GM23338 (cell line): ENCODE measurements at regions not wholly inside any gene's neighbourhood (a gene's known extent, or its start where the extent isn't known, plus 50 kb on each side); places are given as distances from the start of the nearest gene placed in this dataset.

Source experiments
- ATAC-seq: fragments of 200-7000 bp; cut with Tn5 transposase; 3 replicates; pipeline ENCODE4 v1.9.1; 2020
- DNase-seq: peaks from one replicate; pipeline ENCODE4 v3.0.0-alpha.2; 2015; ENCODE audit warnings: low spot score
- H2AFZ ChIP-seq: fragments of 200-600 bp; sonication (generic); 2 replicates; pipeline ENCODE4 v1.8.0; 2016; ENCODE audit warnings: antibody characterized with exemption, mild to moderate bottlenecking, moderate library complexity
- H3F3A ChIP-seq: fragments of 200-600 bp; sonication (generic); replicated peaks from 2 replicates; pipeline ENCODE4 v1.8.0; 2017; ENCODE audit warnings: antibody characterized with exemption, mixed run types, low read depth
- H3K27ac ChIP-seq: fragments of 200-600 bp; sonication (generic); 2 replicates; pipeline ENCODE4 v1.6.1; 2016; ENCODE audit warnings: low read depth
- H3K27me3 ChIP-seq: fragments of 200-600 bp; sonication (generic); 2 replicates; pipeline ENCODE4 v1.8.0; 2016; ENCODE audit warnings: mild to moderate bottlenecking, mixed run types, moderate library complexity; ENCODE audit not compliant: insufficient read depth
- H3K36me3 ChIP-seq: fragments of 200-600 bp; sonication (generic); 2 replicates; pipeline ENCODE4 v1.8.0; 2016; ENCODE audit warnings: mild to moderate bottlenecking; ENCODE audit not compliant: insufficient read depth
- H3K4me1 ChIP-seq: fragments of 200-600 bp; sonication (generic); 2 replicates; pipeline ENCODE4 v1.8.0; 2016; ENCODE audit warnings: mild to moderate bottlenecking, moderate library complexity; ENCODE audit not compliant: insufficient read depth
- H3K4me2 ChIP-seq: fragments of 200-600 bp; sonication (generic); 2 replicates; pipeline ENCODE4 v1.7.1; 2017; ENCODE audit warnings: mixed run types
- H3K4me3 ChIP-seq: fragments of 200-600 bp; sonication (generic); 2 replicates; pipeline ENCODE4 v1.6.1; 2016; ENCODE audit warnings: mixed run types
- H3K79me2 ChIP-seq: fragments of 200-600 bp; sonication (generic); replicated peaks from 2 replicates; pipeline ENCODE4 v1.8.0; 2017; ENCODE audit warnings: mild to moderate bottlenecking; ENCODE audit not compliant: insufficient read depth
- H3K9me2 ChIP-seq: fragments of 200-600 bp; sonication (generic); 2 replicates; pipeline ENCODE4 v1.8.0; 2017; ENCODE audit not compliant: insufficient read depth
- H4K20me1 ChIP-seq: fragments of 200-600 bp; sonication (generic); replicated peaks from 2 replicates; pipeline ENCODE4 v1.8.0; 2017; ENCODE audit warnings: mild to moderate bottlenecking; ENCODE audit not compliant: insufficient read depth
- H3K27ac Mint-ChIP-seq: 2 replicates; pipeline ENCODE4 v1.8.0; 2020; ENCODE audit warnings: inconsistent platforms, mild to moderate bottlenecking, moderate library complexity, mixed read lengths
- H3K27me3 Mint-ChIP-seq: 3 replicates; pipeline ENCODE4 v1.8.0; 2022; ENCODE audit warnings: low read depth, mild to moderate bottlenecking, moderate library complexity, mixed read lengths, inconsistent platforms; ENCODE audit not compliant: insufficient read depth, poor library complexity
- H3K36me3 Mint-ChIP-seq: 3 replicates; pipeline ENCODE4 v1.8.0; 2021; ENCODE audit warnings: low read depth, mild to moderate bottlenecking, inconsistent platforms, moderate library complexity, mixed read lengths
- H3K4me1 Mint-ChIP-seq: 3 replicates; pipeline ENCODE4 v1.8.0; 2020; ENCODE audit warnings: mild to moderate bottlenecking, inconsistent platforms, mixed read lengths
- H3K4me3 Mint-ChIP-seq: 3 replicates; pipeline ENCODE4 v1.8.0; 2021; ENCODE audit warnings: moderate library complexity, mild to moderate bottlenecking, inconsistent platforms, mixed read lengths
- H3K9me3 Mint-ChIP-seq: 3 replicates; pipeline ENCODE4 v1.8.0; 2020; ENCODE audit warnings: moderate library complexity, mild to moderate bottlenecking, inconsistent platforms, mixed read lengths
- CREB1 ChIP-seq: fragments of 250-450 bp; sonication (Bioruptor Pico); IDR thresholded peaks from 2 replicates; pipeline ENCODE4 v1.5.0; 2020; ENCODE audit warnings: low read depth, mild to moderate bottlenecking, moderate library complexity
- EZH2phosphoT487 ChIP-seq: fragments of 200-600 bp; sonication (generic); IDR thresholded peaks from one replicate; pipeline ENCODE4 v1.8.1; 2018; ENCODE audit warnings: antibody characterized with exemption; ENCODE audit not compliant: unreplicated experiment
- JUNB ChIP-seq: IDR thresholded peaks from one replicate; pipeline ENCODE4 v1.6.1; 2016; ENCODE audit warnings: antibody characterized with exemption; ENCODE audit not compliant: unreplicated experiment
- POLR2AphosphoS5 ChIP-seq: IDR thresholded peaks from 2 replicates; pipeline ENCODE4 v1.6.1; 2016; ENCODE audit warnings: antibody characterized with exemption, low read depth
- STAT1 ChIP-seq: IDR thresholded peaks from one replicate; pipeline ENCODE4 v1.6.1; 2016; ENCODE audit warnings: antibody characterized with exemption; ENCODE audit not compliant: unreplicated experiment
- ZNF114 ChIP-seq: fragments of 250-450 bp; sonication (Bioruptor Pico); IDR thresholded peaks from 2 replicates; pipeline ENCODE4 v1.5.0; 2020; ENCODE audit warnings: mild to moderate bottlenecking, moderate library complexity
- ZNF331 ChIP-seq: fragments of 250-450 bp; sonication (Bioruptor Pico); IDR thresholded peaks from 2 replicates; pipeline ENCODE4 v1.5.0; 2020; ENCODE audit warnings: low read depth, mild to moderate bottlenecking, moderate library complexity
- TF ChIP-seq, protein P1 (sequence below): IDR thresholded peaks from one replicate; pipeline ENCODE4 v1.6.1; 2018; ENCODE audit warnings: antibody characterized with exemption; ENCODE audit not compliant: unreplicated experiment
- TF ChIP-seq, protein P2 (sequence below): fragments of 250-450 bp; sonication (Bioruptor Pico); IDR thresholded peaks from 2 replicates; pipeline ENCODE4 v1.5.0; 2020; ENCODE audit warnings: mild to moderate bottlenecking, moderate library complexity
- TF ChIP-seq, protein P3 (sequence below): IDR thresholded peaks from 2 replicates; pipeline ENCODE4 v1.6.1; 2016; ENCODE audit warnings: antibody characterized with exemption

DNA sequence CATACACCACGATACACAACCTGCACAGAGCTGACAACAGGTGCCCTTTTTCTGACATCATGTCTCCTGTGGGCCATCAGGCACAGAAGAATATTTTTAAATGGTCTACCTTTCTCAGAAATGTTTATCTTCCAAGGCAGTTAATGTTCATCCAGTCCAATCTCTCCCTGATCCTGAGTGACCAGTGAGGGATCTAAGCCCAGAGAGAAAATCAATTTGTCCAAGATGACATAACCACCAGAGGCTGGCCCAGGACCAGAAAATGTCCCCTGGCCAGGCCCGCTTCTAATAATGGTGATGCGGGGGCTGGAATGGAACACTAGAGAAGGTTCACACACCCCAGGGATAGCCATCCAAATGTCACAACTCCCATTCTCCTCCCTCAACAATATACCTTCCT, 357.9 kb upstream of the KIF2A start:
- DNase-seq (no peak), ATAC-seq (no peak)
- no peaks in the 10 kb centered on the region for H4K20me1 ChIP-seq
- no peaks in the 10 kb centered on the region for H3K4me1 ChIP-seq
- Mint-ChIP-seq H3K4me3 (no peak overlapping the region), H3K36me3 (no peaks in the 10 kb centered on the region), H3K4me1 (peaks cover 3% of the 10 kb centered on the region), H3K9me3 (no peaks in the 10 kb centered on the region), H3K27ac (no peak overlapping the region), H3K27me3 (no peaks in the 10 kb centered on the region)
- TF ChIP-seq, protein P1, sequence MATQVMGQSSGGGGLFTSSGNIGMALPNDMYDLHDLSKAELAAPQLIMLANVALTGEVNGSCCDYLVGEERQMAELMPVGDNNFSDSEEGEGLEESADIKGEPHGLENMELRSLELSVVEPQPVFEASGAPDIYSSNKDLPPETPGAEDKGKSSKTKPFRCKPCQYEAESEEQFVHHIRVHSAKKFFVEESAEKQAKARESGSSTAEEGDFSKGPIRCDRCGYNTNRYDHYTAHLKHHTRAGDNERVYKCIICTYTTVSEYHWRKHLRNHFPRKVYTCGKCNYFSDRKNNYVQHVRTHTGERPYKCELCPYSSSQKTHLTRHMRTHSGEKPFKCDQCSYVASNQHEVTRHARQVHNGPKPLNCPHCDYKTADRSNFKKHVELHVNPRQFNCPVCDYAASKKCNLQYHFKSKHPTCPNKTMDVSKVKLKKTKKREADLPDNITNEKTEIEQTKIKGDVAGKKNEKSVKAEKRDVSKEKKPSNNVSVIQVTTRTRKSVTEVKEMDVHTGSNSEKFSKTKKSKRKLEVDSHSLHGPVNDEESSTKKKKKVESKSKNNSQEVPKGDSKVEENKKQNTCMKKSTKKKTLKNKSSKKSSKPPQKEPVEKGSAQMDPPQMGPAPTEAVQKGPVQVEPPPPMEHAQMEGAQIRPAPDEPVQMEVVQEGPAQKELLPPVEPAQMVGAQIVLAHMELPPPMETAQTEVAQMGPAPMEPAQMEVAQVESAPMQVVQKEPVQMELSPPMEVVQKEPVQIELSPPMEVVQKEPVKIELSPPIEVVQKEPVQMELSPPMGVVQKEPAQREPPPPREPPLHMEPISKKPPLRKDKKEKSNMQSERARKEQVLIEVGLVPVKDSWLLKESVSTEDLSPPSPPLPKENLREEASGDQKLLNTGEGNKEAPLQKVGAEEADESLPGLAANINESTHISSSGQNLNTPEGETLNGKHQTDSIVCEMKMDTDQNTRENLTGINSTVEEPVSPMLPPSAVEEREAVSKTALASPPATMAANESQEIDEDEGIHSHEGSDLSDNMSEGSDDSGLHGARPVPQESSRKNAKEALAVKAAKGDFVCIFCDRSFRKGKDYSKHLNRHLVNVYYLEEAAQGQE = no peak
- TF ChIP-seq, protein P2, sequence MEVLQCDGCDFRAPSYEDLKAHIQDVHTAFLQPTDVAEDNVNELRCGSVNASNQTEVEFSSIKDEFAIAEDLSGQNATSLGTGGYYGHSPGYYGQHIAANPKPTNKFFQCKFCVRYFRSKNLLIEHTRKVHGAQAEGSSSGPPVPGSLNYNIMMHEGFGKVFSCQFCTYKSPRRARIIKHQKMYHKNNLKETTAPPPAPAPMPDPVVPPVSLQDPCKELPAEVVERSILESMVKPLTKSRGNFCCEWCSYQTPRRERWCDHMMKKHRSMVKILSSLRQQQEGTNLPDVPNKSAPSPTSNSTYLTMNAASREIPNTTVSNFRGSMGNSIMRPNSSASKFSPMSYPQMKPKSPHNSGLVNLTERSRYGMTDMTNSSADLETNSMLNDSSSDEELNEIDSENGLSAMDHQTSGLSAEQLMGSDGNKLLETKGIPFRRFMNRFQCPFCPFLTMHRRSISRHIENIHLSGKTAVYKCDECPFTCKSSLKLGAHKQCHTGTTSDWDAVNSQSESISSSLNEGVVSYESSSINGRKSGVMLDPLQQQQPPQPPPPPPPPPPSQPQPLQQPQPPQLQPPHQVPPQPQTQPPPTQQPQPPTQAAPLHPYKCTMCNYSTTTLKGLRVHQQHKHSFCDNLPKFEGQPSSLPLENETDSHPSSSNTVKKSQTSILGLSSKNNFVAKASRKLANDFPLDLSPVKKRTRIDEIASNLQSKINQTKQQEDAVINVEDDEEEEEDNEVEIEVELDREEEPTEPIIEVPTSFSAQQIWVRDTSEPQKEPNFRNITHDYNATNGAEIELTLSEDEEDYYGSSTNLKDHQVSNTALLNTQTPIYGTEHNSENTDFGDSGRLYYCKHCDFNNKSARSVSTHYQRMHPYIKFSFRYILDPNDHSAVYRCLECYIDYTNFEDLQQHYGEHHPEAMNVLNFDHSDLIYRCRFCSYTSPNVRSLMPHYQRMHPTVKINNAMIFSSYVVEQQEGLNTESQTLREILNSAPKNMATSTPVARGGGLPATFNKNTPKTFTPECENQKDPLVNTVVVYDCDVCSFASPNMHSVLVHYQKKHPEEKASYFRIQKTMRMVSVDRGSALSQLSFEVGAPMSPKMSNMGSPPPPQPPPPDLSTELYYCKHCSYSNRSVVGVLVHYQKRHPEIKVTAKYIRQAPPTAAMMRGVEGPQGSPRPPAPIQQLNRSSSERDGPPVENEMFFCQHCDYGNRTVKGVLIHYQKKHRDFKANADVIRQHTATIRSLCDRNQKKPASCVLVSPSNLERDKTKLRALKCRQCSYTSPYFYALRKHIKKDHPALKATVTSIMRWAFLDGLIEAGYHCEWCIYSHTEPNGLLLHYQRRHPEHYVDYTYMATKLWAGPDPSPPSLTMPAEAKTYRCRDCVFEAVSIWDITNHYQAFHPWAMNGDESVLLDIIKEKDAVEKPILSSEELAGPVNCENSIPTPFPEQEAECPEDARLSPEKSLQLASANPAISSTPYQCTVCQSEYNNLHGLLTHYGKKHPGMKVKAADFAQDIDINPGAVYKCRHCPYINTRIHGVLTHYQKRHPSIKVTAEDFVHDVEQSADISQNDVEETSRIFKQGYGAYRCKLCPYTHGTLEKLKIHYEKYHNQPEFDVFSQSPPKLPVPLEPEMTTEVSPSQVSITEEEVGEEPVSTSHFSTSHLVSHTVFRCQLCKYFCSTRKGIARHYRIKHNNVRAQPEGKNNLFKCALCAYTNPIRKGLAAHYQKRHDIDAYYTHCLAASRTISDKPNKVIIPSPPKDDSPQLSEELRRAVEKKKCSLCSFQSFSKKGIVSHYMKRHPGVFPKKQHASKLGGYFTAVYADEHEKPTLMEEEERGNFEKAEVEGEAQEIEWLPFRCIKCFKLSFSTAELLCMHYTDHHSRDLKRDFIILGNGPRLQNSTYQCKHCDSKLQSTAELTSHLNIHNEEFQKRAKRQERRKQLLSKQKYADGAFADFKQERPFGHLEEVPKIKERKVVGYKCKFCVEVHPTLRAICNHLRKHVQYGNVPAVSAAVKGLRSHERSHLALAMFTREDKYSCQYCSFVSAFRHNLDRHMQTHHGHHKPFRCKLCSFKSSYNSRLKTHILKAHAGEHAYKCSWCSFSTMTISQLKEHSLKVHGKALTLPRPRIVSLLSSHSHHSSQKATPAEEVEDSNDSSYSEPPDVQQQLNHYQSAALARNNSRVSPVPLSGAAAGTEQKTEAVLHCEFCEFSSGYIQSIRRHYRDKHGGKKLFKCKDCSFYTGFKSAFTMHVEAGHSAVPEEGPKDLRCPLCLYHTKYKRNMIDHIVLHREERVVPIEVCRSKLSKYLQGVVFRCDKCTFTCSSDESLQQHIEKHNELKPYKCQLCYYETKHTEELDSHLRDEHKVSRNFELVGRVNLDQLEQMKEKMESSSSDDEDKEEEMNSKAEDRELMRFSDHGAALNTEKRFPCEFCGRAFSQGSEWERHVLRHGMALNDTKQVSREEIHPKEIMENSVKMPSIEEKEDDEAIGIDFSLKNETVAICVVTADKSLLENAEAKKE (CRISPR knock-in tag) = no peak
- TF ChIP-seq JUNB (no peak), EZH2phosphoT487 (no peak), POLR2AphosphoS5 (no peak), STAT1 (no peak), ZNF331 (CRISPR knock-in tag) (no peak), CREB1 (CRISPR knock-in tag) (no peak), ZNF114 (no peak)
- TF ChIP-seq, protein P3, sequence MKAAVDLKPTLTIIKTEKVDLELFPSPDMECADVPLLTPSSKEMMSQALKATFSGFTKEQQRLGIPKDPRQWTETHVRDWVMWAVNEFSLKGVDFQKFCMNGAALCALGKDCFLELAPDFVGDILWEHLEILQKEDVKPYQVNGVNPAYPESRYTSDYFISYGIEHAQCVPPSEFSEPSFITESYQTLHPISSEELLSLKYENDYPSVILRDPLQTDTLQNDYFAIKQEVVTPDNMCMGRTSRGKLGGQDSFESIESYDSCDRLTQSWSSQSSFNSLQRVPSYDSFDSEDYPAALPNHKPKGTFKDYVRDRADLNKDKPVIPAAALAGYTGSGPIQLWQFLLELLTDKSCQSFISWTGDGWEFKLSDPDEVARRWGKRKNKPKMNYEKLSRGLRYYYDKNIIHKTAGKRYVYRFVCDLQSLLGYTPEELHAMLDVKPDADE = no peak
- no peak overlapping the region for H3K27ac ChIP-seq
- H3K36me3 ChIP-seq = no peaks in the 10 kb centered on the region
- H3K4me3 ChIP-seq = no peak overlapping the region
- no peaks in the 10 kb centered on the region for H3F3A ChIP-seq
- no peaks in the 10 kb centered on the region for H3K79me2 ChIP-seq
- H2AFZ ChIP-seq = no peak overlapping the region
- no peaks in the 10 kb centered on the region for H3K27me3 ChIP-seq
- no peak overlapping the region for H3K4me2 ChIP-seq
- peaks cover 6% of the 10 kb centered on the region; the same call in 1 of the 2 replicates for H3K9me2 ChIP-seq
